ENCODE measurements at regions not wholly inside any gene's neighbourhood (a gene's known extent, or its start where the extent isn't known, plus 50 kb on each side); places are given as distances from the start of the nearest gene placed in this dataset.

- TF ChIP-seq POLR2A (IDR thresholded peaks at IDR 0.05; ENCODE audit: low read depth, low read length) (no peak), POLR2AphosphoS5 (IDR thresholded peaks at IDR 0.05; ENCODE audit: low read depth, low read length) (no peak), TAF1 (IDR thresholded peaks at IDR 0.05; ENCODE audit: low read depth, low read length) (no peak)
Measured at GRCh38 chr4:85018983-85019382, 52.5 kb upstream of the WDFY3 start.

Data from GM12891 (cell line).